ENCODE measurements at regions not wholly inside any gene's neighbourhood (a gene's known extent, or its start where the extent isn't known, plus 50 kb on each side); places are given as distances from the start of the nearest gene placed in this dataset.
"Not testable (repeated sequence)": the region's sequence is repeated elsewhere in the genome, so short reads cannot be mapped to it uniquely, and the experiment has no call there.

DNA sequence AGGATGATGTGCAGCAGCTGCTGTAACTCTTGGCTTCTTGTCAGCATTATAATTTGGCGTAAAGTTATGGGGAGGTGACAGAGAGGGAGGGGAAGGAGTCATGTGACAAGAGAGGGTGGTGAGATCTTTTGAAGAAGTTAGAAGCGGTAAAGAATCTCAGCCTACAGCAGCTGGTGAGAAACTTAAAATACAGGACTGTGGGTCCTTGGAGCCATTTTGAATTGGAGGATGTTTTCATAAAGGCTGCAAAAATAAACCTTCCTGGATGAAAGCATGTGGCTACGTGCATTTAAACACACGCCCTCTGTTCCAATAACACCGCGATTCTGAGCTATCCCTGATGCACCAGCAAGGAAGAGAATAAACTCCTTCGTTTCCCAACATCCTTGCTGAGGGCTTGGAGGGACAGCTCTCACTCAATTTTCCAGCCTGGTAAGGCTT is 133.7 kb downstream of the TMEM30B start:
- Histone ChIP-seq H3K4me1 (no peaks in the 10 kb centered on the region), H3K4me3 (replicated peaks in 1 of 3) (no peak overlapping the region), H3K27ac (no peak overlapping the region), H3K9me3 (no peaks in the 10 kb centered on the region), H3K36me3 (no peaks in the 10 kb centered on the region), H3K27me3 (no peaks in the 10 kb centered on the region)
- no peak for DNase-seq
- TF ChIP-seq, protein P1, sequence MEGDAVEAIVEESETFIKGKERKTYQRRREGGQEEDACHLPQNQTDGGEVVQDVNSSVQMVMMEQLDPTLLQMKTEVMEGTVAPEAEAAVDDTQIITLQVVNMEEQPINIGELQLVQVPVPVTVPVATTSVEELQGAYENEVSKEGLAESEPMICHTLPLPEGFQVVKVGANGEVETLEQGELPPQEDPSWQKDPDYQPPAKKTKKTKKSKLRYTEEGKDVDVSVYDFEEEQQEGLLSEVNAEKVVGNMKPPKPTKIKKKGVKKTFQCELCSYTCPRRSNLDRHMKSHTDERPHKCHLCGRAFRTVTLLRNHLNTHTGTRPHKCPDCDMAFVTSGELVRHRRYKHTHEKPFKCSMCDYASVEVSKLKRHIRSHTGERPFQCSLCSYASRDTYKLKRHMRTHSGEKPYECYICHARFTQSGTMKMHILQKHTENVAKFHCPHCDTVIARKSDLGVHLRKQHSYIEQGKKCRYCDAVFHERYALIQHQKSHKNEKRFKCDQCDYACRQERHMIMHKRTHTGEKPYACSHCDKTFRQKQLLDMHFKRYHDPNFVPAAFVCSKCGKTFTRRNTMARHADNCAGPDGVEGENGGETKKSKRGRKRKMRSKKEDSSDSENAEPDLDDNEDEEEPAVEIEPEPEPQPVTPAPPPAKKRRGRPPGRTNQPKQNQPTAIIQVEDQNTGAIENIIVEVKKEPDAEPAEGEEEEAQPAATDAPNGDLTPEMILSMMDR (IDR thresholded peaks at IDR 0.05), result no peak
- TF ChIP-seq POLR2A (IDR thresholded peaks at IDR 0.05), result no peak
- WGBS, 2 donors, result 51 to 55% methylated on average over 7 of the region's 7 CpGs
- intact Hi-C loops (cut with DNase I), result no loop called here

DNA sequence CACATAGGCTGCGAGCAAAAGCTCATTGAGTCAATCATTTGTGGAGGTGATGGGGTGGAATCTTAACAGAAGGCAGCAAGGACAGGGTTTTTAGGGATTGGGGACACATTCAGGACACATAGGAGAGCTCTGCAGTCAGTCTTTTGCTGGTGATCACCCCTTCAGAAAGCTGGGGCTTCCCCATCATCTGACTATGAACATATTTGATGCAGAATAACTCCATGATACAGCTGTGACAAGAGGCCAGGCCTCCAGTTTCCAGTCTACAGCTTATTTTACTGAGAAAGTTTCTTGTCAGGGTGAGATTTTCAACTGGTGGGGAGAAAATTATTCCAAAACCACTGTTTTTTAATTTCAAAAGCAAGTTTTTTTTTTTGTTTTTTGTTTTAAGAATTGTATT is 134.2 kb downstream of the TMEM30B start:
- H3K27me3 ChIP-seq, result no peaks in the 10 kb centered on the region

DNA sequence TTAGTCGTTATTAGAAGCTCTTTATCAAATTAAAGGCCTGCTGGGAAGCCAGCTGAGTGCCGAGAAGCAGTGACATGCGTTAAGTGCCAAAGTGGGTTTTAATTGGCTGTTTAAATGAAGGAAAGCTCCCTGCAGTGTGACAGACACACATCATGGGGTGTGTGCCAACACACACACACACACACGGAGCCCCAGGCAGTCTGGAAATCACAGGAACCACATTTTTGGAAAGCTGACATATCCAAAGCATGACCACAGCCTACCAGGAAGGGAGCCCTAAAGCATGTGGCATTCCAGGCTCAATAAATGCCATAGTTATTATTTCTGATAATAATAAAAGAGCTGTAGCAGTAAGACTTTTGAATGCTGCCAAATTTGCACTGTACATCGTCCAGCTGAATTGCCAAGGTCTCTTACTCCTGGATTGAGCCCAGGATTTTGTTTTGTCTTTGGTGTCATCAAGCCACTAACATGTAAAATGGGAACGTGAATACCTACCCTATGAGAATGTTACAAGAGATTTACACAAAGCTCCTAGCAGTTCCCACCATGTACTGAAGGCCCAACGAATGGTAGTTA is 135.1 kb downstream of the TMEM30B start:
- intact Hi-C loops (cut with DNase I), result no loop called here
- no peak overlapping the region for H3K4me3 ChIP-seq (replicated peaks in 1 of 3)
- H3K4me1 ChIP-seq, result no peaks in the 10 kb centered on the region
- H3K27ac ChIP-seq, result peak overlapping the region in 2 of 3 donors; percentile 40 to 49
- DNase-seq, result no peak
- H3K27me3 ChIP-seq, result no peaks in the 10 kb centered on the region
- no peaks in the 10 kb centered on the region for H3K9me3 ChIP-seq
- WGBS, 2 donors, result 58 to 60% methylated on average over 7 of the region's 7 CpGs
- no peak for TF ChIP-seq POLR2A (IDR thresholded peaks at IDR 0.05)
- TF ChIP-seq, protein P1 (IDR thresholded peaks at IDR 0.05), result no peak
- no peaks in the 10 kb centered on the region for H3K36me3 ChIP-seq

More for the DNA sequence above, 134.2 kb downstream of the TMEM30B start:
- intact Hi-C loops (cut with DNase I), result no loop called here
- H3K36me3 ChIP-seq, result no peaks in the 10 kb centered on the region
- no peak overlapping the region for H3K4me3 ChIP-seq (replicated peaks in 1 of 3)
- H3K27ac ChIP-seq, result no peak overlapping the region
- DNase-seq, result no peak
- no peaks in the 10 kb centered on the region for H3K9me3 ChIP-seq
- WGBS, 2 donors, result 100% methylated on average over 1 of the region's 1 CpG
- TF ChIP-seq POLR2A (IDR thresholded peaks at IDR 0.05), result no peak
- TF ChIP-seq, protein P1 (IDR thresholded peaks at IDR 0.05), result no peak
- H3K4me1 ChIP-seq, result no peaks in the 10 kb centered on the region

DNA sequence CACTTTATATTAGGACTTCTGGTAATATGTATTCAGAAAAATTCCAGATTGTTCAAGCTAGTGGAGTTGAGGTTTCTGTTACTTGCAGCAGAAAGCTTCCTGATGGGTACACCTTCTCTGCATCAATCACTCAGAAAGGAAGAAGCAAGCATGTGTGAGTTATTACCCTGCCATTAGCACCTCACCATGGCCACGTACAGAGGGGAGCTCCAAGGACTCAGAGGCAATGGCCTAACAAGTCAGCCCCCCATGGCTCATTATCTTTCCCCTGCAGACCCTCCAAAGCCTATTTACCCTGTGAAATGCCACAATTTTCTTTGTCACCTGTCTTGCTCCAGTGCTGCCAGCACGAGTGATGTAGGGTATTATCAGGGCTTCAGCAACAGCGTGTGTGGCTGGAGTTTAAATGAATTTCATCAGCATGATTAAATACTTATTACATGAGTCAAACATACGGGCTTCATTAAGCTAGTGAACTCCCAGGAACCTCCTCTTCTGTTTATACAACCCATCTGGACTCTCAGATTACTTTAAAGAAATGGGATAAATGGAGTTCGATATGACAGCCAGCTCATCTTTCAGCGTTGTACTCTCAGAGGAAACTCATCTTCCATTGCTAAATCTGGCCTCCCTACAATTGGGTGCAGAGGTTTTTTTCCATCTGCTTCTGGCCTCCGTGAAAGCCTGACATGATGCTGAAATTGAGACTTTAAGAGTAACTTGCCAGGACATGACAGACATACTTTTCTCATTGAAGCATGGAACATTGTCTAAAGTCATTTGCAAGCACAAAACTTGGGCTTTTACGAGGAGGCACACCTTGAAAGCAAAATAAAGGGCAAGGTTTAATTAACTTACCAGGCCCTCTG is 135.9 kb downstream of the TMEM30B start:
- WGBS, 2 donors, result 59 to 61% methylated on average over 8 of the region's 8 CpGs
- intact Hi-C loops (cut with DNase I), result no loop called here
- H3K9me3 ChIP-seq, result no peaks in the 10 kb centered on the region
- peak overlapping the region in 2 of 3 donors; percentile 40 to 49 for H3K27ac ChIP-seq
- H3K36me3 ChIP-seq, result no peaks in the 10 kb centered on the region
- no peak overlapping the region for H3K4me3 ChIP-seq (replicated peaks in 1 of 3)
- no peak for TF ChIP-seq POLR2A (IDR thresholded peaks at IDR 0.05)
- TF ChIP-seq, protein P1 (IDR thresholded peaks at IDR 0.05), result no peak
- H3K27me3 ChIP-seq, result no peaks in the 10 kb centered on the region
- DNase-seq, result no peak
- H3K4me1 ChIP-seq, result no peaks in the 10 kb centered on the region

DNA sequence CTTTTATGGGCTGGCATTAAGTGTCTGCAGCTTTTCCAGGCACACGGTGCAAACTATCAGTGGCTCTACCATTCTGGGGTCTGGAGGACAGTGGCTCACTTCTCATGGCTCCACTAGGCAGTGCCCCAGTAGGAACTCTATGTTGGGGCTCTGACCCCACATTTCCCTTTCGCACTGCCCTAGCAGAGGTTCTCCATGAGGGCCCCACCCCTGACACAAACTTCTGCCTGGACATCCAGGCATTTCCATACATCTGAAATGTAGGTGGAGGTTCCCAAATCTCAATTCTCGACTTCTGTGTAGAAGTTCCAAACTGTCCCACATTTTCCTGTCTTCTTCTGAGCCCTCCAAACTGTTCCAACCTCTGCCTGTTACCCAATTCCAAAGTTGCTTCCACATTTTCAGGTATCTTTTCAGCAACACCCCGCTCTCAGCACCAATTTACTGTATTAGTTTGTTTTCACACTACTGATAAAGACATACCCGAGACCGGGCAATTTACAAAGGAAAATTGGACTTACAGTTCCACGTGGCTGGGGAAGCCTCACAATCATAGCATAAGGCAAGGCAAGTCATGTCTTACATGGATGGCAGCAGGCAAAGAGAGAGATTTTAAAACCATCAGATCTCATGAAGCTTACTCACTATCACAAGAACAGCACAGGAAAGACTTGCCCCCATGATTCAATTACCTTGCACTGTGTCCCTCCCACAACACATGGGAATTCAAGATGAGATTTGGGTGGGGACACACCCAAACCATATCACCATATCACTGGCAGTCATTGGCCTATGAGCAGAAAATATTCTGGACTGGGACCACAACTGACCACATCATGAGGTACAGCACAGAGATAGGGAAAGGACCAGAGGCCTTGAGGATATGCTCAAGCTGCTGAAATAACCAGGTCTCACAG is 136.8 kb downstream of the TMEM30B start:
- not testable (repeated sequence) for H3K27ac ChIP-seq

More for the DNA sequence above, 136.8 kb downstream of the TMEM30B start:
- WGBS, 2 donors, result 87 to 95% methylated on average over 7 of the region's 7 CpGs
- H3K4me3 ChIP-seq (replicated peaks in 1 of 3); DNase-seq; H3K4me1 ChIP-seq; H3K9me3 ChIP-seq; H3K36me3 ChIP-seq; H3K27me3 ChIP-seq; intact Hi-C loops (cut with DNase I): not testable (repeated sequence)
